Endothelial cell of umbilical vein (primary cell): ENCODE measurements at regions not wholly inside any gene's neighbourhood (a gene's known extent, or its start where the extent isn't known, plus 50 kb on each side); places are given as distances from the start of the nearest gene placed in this dataset.

Experiments used
- CTCF ChIP-seq, 2 donors: IDR thresholded peaks; 1 replicate in 1 of 2; 2 replicates in 1 of 2; pipeline ENCODE4 v1.5.1; 2011; ENCODE audit warnings: low read length in 2 of 2, mild to moderate bottlenecking in 2 of 2, moderate library complexity in 2 of 2, control low read depth in 1 of 2, inconsistent platforms in 1 of 2, low read depth in 1 of 2; ENCODE audit not compliant: insufficient read depth in 1 of 2; ENCODE audit errors: extremely low read depth in 1 of 2
- EZH2 ChIP-seq: IDR thresholded peaks from 2 replicates; pipeline ENCODE4 v1.6.1; 2012; ENCODE audit warnings: borderline replicate concordance, low read depth, mild to moderate bottlenecking, moderate library complexity, low read length, inconsistent platforms; ENCODE audit not compliant: severe bottlenecking
- FOS ChIP-seq: IDR thresholded peaks from 2 replicates; pipeline ENCODE4 v1.6.1; 2011; ENCODE audit warnings: mild to moderate bottlenecking, low read length, moderate library complexity, borderline replicate concordance; ENCODE audit not compliant: insufficient read depth
- GATA2 ChIP-seq: IDR thresholded peaks from 2 replicates; pipeline ENCODE4 v1.7.0; 2011; ENCODE audit warnings: low read depth, mild to moderate bottlenecking, moderate library complexity, mixed read lengths, low read length; ENCODE audit not compliant: insufficient read length, insufficient read depth
- JUN ChIP-seq: IDR thresholded peaks from 2 replicates; pipeline ENCODE4 v1.6.1; 2011; ENCODE audit warnings: borderline replicate concordance, low read depth; ENCODE audit not compliant: insufficient read length, insufficient read depth
- MAX ChIP-seq: IDR thresholded peaks from 2 replicates; pipeline ENCODE4 v1.6.1; 2011; ENCODE audit not compliant: insufficient read depth, insufficient read length
- MYC ChIP-seq: IDR thresholded peaks from one replicate; pipeline ENCODE4 v1.6.1; 2011; ENCODE audit warnings: mild to moderate bottlenecking, low read depth, low read length
- POLR2A ChIP-seq: IDR thresholded peaks from 2 replicates; pipeline ENCODE4 v1.6.1; 2012; ENCODE audit warnings: low read depth, mild to moderate bottlenecking, control low read depth, low read length
- POLR2AphosphoS5 ChIP-seq: IDR thresholded peaks from 2 replicates; pipeline ENCODE4 v1.6.1; 2012; ENCODE audit warnings: low read depth, mild to moderate bottlenecking, control low read depth, low read length, moderate library complexity; ENCODE audit not compliant: insufficient read depth

GRCh38 chr13:67505376-67505775 is 275.2 kb upstream of the PCDH9 start:
- TF ChIP-seq POLR2A (no peak), CTCF (IDR thresholded peaks at IDR 0.05; ENCODE audit: extremely low read depth in 1 of 2, insufficient read depth in 1 of 2, low read depth in 1 of 2, low read length in 2 of 2) (no peak), POLR2AphosphoS5 (no peak), EZH2 (no peak), MYC (no peak), MAX (no peak), JUN (no peak), GATA2 (no peak), FOS (no peak)
